ENCODE measurements at regions not wholly inside any gene's neighbourhood (a gene's known extent, or its start where the extent isn't known, plus 50 kb on each side); places are given as distances from the start of the nearest gene placed in this dataset.

DNA sequence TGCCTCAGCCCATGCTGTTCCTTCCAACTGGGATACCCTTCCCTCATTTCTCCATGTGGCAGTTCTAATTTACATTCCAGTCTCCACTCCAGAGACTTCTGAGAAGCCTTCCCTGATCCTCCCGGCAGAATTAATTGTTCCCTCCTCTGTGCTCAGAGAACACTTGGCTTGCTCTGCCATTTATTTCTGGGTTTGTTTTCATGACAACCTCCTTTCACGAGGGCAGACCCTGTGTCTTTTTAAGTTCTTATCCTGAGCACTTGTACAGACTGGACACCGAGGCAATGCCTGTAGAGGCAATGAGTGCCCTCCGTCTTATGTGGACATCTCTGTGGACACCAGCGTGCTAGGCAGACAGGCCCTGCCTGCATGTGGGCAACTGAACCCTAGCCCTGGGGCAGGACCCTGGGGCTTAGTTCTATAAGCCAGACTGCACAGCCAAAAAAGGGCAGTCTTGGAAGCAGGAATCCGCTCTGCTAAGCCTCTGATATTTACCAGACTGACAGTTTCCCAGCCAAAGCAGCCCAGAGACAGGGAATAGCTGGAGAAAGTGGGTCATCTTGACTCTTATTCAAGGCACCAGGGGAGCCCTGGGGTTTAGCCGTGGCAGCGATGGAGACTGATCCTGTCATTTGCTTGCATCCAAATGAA, 474.0 kb downstream of the RPS24 start:
- DNase-seq (ENCODE audit: insufficient read length, low spot score) (no peak), FAIRE-seq (no peak)
- TF ChIP-seq POLR2A (IDR thresholded peaks at IDR 0.05; ENCODE audit: low read depth, low read length), result no peak

DNA sequence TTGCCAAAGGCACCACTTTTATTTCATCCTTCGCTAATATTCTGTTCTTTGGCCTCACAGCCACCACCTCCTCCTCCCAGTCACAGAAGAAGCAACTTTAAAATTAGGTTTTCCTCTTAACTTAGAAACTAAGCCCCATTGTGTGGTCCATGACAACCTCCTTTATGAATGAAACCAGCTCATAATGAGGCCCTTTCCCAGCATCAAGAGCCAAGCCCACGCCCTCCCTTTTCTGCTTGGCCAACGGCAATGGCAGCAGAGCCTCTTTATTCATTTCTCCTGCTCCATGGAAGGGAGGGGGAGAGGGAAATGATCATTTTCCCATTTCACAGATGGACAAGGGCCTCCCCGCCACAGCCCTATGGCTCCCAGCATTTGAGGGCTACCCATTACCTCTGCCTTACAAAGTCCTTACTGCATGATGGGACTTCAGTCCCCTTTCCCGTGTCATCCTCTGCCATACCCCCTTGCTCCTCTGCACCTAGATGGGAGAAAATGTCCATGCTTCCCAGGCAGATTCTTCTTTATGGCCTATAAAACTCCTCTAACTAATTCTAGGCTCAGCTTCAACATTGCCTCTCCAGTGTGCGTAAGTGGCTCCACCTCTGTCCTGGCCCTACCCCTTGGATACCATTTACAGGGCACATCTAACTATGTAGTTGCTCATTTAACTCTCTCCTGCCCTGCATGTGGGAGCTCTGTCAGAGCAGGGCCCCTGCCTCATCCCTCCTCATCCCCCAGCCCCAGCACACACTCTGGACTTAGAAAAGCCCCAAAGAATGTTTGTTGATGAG, 475.5 kb downstream of the RPS24 start:
- FAIRE-seq, result no peak
- no peak for DNase-seq (ENCODE audit: insufficient read length, low spot score)
- no peak for TF ChIP-seq POLR2A (IDR thresholded peaks at IDR 0.05; ENCODE audit: low read depth, low read length)

DNA sequence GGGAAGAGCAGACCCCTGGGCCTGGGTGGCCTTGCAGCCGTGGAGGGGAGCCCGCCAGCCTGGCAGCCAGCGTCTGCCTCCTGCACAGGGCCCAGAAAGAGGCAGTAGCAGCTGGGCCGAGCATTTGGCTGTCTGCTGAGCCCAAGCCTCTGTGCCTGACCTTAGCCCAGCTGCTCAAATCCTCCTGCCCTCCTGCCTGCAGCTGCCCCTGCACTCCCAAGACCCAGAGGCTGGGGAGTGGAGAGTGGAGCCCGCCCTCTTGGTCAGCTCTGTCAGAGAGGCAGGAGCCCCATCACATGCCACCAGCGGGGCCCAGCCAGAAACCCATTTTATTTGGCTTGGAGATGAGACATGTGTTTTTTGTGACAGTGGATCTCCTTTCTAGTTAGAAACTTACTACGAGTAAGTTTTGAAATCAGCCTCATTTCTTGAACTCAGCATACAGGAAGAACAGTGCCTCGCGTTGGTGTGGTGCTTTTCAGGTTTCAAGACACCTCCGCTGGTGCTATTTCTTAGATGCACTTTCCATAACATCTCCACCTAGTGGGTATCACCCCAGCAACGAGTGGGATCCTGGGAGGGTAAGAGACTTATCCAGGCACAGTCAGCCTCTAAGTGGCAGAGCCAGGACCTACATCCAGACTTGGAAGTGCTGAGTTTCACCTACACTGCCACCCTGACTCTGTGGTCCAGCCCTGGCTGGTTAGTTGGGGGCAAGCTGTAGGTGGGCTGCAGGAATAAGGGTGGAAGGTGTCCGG, 477.1 kb downstream of the RPS24 start:
- no peak for TF ChIP-seq POLR2A (IDR thresholded peaks at IDR 0.05; ENCODE audit: low read depth, low read length)
- no peak for DNase-seq (ENCODE audit: insufficient read length, low spot score)
- no peak for FAIRE-seq

DNA sequence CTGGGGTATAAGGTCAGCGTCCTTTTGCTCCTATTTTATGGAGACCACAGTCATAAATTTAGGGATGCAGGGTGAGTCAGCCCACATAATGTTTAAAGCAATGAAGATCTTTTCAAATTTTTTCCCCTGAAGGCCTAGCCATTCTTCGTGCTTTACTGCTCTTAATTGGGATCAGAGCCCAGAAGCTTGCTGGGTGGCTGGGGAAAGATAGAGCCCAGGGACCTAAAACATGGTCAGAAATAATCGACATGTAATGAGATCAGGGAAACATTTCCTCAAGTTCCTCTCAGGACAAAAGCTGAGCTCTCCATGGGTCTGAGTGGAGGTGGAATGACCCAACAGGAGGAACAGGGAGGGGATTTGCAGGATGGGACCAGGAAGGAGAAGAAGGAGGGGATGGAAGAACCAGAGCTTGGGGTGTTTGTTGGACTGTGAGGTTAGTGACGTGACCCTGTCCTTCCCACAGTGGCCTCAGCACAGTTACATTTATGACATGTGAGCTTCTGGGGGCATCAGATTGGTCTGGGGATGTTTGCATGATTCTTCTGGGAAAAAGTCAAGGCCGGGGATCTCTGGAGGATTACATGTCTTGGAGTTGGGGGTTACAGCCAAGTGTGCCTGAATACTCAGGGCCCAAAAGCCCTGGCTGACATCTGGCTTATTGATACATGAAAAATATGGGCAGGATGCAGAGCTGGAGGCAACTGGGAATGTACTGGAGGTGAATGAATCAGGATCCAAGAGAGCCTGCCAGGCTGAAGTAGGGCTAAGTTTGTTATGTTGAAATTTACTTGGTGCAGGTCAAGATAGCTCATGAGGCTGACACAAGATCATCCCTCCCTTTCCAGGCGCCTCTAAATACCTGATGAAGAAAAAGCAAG, 477.9 kb downstream of the RPS24 start:
- FAIRE-seq, result no peak
- TF ChIP-seq POLR2A (IDR thresholded peaks at IDR 0.05; ENCODE audit: low read depth, low read length), result no peak
- DNase-seq (ENCODE audit: insufficient read length, low spot score), result no peak

DNA sequence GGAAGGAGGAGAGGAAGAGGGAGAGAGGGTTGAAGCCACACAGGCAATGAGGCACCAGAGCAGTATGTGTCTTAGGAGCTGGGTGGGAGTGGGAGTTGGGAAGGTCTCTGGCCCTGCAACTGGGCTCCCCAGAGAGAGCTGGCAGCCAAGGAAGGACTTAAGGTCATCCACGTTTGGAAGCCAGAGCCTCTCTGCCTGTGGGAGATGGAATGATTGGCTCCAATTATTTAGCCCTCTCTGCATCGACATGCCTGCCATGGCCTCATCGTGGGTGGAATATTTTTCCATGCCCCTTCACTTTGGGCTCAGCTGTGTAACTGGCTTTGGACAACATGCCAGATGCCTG, 478.5 kb downstream of the RPS24 start:
- FAIRE-seq (no peak), DNase-seq (ENCODE audit: insufficient read length, low spot score) (no peak)
- no peak for TF ChIP-seq POLR2A (IDR thresholded peaks at IDR 0.05; ENCODE audit: low read depth, low read length)

DNA sequence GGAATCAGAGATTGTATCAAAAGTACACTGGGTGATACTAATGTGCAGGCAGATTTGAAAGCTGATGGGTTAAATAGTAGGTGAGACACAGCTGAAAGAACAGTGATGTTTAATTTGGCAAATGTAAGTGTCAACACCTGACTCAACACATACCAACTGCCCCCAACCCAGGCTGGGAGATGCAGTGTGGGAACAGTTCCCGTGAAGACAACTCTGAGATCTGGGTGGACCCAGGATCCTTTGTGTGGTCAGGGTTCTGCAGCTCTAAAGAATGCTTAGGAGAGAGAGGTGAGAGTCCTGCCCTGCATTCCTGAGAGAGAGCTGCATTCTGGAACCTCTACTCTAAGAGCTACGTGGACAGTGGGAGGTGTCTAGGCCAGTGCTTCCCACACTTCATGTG, 479.7 kb downstream of the RPS24 start:
- no peak for FAIRE-seq
- no peak for DNase-seq (ENCODE audit: insufficient read length, low spot score)
- TF ChIP-seq POLR2A (IDR thresholded peaks at IDR 0.05; ENCODE audit: low read depth, low read length), result no peak

DNA sequence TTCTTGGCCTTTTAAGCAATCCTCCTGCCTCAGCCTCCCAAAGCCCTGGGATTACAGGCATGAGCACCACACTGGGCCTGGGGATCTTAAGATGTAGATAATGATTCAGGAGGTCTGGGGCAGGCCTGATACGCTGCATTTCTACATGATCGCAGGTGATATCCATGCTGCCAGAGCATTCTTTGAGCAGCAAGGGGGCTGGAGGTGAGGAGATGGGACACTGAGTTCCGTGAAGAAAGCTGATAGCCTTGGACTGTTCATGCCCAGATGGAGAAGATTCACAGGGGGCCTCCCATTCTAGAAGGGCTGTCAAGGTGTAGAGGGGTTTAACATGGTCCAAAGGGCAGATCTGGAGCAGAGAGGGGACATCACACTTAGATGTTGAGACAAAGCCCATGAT, 480.3 kb downstream of the RPS24 start:
- TF ChIP-seq POLR2A (IDR thresholded peaks at IDR 0.05; ENCODE audit: low read depth, low read length), result no peak
- DNase-seq (ENCODE audit: insufficient read length, low spot score) (no peak), FAIRE-seq (no peak)

DNA sequence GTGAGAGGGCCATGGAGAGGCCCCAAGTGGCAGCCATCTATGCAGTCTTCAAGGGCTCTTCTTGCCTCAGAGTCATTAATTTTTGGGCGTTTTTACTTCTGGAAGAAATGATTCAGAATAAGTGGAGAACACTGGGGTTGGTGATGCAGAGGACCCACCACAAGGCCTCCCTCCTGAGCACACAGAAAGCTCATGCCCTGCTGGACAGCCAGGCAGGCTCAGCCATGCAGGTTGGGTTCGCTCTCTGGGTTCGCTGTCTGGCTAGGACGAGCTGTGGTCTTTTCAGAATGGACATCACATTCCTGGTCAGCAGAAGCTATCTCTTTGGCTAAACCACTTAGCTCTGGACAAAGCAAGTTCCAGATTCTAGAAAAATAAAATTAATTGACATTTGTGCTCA, 480.8 kb downstream of the RPS24 start:
- no peak for FAIRE-seq
- TF ChIP-seq POLR2A (IDR thresholded peaks at IDR 0.05; ENCODE audit: low read depth, low read length), result no peak

DNA sequence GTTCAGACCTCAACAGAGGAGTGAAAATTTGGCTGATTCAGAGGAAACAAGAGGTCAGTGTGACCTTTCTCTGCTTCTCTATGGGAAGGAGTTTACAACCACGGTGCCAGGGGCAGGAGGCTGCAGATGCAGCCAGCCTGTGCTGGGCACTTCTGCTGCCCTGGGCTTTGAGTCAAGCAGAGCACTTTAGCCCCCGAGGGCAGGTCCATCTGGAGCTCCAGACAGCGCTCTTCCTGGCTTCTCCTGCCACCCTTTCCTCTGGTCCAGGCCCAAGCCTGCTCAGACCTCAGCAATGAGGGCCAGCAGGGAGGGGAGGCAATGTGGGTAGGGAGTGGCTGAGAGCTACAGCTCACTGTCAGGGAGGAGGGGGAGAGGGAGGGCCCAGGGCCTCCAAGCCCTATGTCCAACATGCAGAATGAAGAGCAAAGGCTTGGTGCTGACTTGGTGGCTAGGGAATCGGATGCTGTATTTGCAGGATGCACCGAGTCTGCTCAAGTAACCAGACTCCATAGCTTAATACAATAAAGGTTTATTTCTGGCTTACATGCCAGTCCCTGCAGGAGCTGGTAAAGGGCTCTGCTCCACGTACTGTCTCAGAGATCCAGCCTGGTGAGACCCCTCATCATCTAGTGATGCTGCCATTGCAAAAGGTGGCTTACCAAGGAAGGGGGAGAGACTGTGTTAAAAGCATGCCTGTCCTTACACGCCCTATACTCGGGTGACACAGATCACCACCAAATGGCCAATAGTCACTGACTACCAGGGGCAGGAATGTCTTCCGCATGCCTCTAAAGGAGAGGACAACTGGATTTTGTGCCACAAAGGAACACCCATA, 481.6 kb downstream of the RPS24 start:
- TF ChIP-seq POLR2A (IDR thresholded peaks at IDR 0.05; ENCODE audit: low read depth, low read length), result no peak
- no peak for FAIRE-seq
- DNase-seq (ENCODE audit: insufficient read length, low spot score), result no peak

More for the DNA sequence above, 480.8 kb downstream of the RPS24 start:
- no peak for DNase-seq (ENCODE audit: insufficient read length, low spot score)

DNA sequence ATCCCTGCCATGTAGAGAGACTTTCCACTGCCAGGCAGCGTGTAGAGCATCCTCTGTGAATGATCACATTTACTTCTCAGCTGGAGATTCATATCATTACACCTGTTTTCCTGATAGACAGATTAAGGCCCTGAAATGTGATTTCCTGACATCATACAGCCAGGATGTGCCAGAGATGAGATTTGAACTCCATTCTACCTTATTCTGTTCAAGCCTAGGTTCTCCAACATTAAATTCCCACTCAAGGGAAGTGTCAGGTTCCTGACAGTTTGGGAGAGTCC, 482.1 kb downstream of the RPS24 start:
- DNase-seq (ENCODE audit: insufficient read length, low spot score), result no peak
- no peak for FAIRE-seq
- TF ChIP-seq POLR2A (IDR thresholded peaks at IDR 0.05; ENCODE audit: low read depth, low read length), result no peak

DNA sequence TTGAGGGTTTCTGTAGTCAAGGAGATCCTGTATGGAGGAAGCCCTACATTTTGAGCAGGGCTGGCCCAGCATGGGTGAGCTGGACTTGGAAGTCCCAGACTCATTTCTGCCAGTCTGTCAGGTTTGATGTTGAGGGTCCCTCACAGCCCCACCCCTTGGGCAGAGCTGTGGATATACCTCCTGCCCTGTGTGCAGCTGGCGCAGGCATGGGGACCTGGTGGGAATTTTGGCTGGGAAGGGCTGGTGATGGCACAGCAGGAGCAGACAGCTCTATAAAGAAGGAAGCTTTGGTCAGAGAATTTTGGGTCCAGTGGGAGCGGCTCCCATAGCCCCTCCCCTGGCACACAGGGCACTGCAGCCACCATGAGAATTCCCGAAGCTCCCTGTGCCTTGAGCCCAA, 482.6 kb downstream of the RPS24 start:
- DNase-seq (ENCODE audit: insufficient read length, low spot score), result no peak
- FAIRE-seq, result no peak
- no peak for TF ChIP-seq POLR2A (IDR thresholded peaks at IDR 0.05; ENCODE audit: low read depth, low read length)

DNA sequence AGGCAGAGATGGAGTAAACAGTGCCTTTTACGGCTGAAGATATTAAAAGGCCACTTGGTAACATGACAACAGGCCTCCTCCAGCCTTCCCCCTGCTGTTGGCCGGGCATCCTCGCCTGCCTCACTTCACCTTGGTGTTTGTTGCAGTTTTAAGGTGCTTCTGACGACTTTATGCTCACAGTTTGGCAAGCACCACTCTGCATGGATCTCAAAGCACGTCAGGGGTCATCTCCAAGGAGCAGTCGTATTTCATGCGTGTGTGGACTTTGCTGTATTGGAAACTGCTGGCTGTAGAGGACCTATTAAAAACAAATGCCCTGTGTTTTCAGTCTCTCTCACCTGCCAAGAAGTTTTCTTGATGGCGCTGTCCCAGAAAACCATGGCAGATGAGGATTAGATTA, 483.1 kb downstream of the RPS24 start:
- FAIRE-seq (no peak), DNase-seq (ENCODE audit: insufficient read length, low spot score) (no peak)
- TF ChIP-seq POLR2A (IDR thresholded peaks at IDR 0.05; ENCODE audit: low read depth, low read length), result no peak

DNA sequence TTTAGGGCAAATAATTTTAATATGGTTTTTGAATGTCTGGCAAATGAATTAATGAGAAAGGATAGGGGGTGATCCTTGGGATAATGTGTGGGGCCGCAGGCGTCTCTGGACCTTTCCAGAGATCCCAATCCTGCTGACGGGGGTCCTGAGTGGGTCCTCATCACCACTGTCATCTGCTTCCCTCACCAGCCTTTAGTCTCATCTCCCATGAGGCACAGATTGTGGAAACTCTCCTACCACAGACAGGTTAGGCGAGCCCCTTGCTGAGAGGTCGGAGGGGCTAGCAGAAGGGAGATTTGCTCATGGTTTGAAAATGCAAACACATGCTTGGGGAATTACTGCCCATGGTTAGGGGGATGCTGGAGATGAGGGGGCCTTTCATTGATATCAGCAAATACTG, 484.6 kb downstream of the RPS24 start:
- FAIRE-seq (no peak), DNase-seq (ENCODE audit: insufficient read length, low spot score) (no peak)
- no peak for TF ChIP-seq POLR2A (IDR thresholded peaks at IDR 0.05; ENCODE audit: low read depth, low read length)

Measured in H54 (cell line).